ENCODE measurements at regions not wholly inside any gene's neighbourhood (a gene's known extent, or its start where the extent isn't known, plus 50 kb on each side); places are given as distances from the start of the nearest gene placed in this dataset.

DNA sequence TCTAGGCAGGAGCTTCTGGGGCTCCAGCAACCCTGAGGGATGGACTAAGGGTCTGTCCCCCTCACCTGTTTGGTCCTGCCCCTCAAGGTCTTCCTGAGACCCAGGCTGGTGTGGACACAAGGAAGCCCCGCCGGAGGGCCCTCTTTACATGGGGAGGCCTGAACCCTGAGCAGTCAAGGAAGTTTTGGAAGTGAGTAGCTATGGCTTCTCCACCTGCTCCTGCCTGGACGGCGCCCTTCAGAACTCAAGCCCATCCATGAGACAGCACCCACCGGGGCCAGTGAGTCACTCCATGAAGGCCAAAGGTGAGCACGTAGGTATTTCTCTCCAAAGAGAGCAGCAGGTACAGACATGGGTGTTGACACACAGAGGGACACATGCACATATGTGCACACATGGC lies 98.2 kb upstream of the CTDP1 start:
- Histone ChIP-seq H3K4me2 (replicated peaks; ENCODE audit: extremely low read depth, low read length, poor library complexity, severe bottlenecking) (no peak overlapping the region), H3K79me2 (ENCODE audit: insufficient read depth, low read length) (no peaks in the 10 kb centered on the region), H2AFZ (ENCODE audit: insufficient read depth, low read depth, low read length, poor library complexity, severe bottlenecking) (no peak overlapping the region), H3K9me3 (replicated peaks in 1 of 2; ENCODE audit: control insufficient read depth in 1 of 2, insufficient read depth in 1 of 2, low read length in 2 of 2) (peaks cover 10 to 13% of the 10 kb centered on the region in 2 donors), H3K9ac (ENCODE audit: insufficient read depth, low read length, poor library complexity, severe bottlenecking) (no peak overlapping the region), H3K36me3 (replicated peaks in 1 of 2; ENCODE audit: control insufficient read depth in 1 of 2, insufficient read depth in 2 of 2, low read length in 2 of 2) (no peaks in the 10 kb centered on the region), H3K27me3 (ENCODE audit: control insufficient read depth in 2 of 2, insufficient read depth in 2 of 2, low read length in 2 of 2) (no peaks in the 10 kb centered on the region), H4K20me1 (ENCODE audit: insufficient read depth, low read length) (no peaks in the 10 kb centered on the region), H3K27ac (ENCODE audit: low read depth in 1 of 2, low read length in 2 of 2) (no peak overlapping the region), H3K4me1 (ENCODE audit: control insufficient read depth in 1 of 2, insufficient read depth in 2 of 2, low read length in 2 of 2) (no peaks in the 10 kb centered on the region), H3K4me3 (replicated peaks in 1 of 3; ENCODE audit: low read depth in 2 of 3, low read length in 3 of 3) (no peak overlapping the region)
- TF ChIP-seq, protein P1, sequence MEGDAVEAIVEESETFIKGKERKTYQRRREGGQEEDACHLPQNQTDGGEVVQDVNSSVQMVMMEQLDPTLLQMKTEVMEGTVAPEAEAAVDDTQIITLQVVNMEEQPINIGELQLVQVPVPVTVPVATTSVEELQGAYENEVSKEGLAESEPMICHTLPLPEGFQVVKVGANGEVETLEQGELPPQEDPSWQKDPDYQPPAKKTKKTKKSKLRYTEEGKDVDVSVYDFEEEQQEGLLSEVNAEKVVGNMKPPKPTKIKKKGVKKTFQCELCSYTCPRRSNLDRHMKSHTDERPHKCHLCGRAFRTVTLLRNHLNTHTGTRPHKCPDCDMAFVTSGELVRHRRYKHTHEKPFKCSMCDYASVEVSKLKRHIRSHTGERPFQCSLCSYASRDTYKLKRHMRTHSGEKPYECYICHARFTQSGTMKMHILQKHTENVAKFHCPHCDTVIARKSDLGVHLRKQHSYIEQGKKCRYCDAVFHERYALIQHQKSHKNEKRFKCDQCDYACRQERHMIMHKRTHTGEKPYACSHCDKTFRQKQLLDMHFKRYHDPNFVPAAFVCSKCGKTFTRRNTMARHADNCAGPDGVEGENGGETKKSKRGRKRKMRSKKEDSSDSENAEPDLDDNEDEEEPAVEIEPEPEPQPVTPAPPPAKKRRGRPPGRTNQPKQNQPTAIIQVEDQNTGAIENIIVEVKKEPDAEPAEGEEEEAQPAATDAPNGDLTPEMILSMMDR (IDR thresholded peaks at IDR 0.05), result no peak
- H3K27me3 Mint-ChIP-seq (ENCODE audit: low read depth in 3 of 3), result peaks cover 0 to 3% (median 3%) of the 10 kb centered on the region in 3 donors
- intact Hi-C loops (cut with micrococcal nuclease), result no loop called here
- WGBS (ENCODE audit: insufficient coverage), result 97% methylated on average over 4 of the region's 6 CpGs
- peaks cover 3% of the 10 kb centered on the region for H3K4me1 Mint-ChIP-seq
- no peak for DNase-seq
- H3K4me3 Mint-ChIP-seq, result no peak overlapping the region
- peaks cover 0 to 2% (median 0%) of the 10 kb centered on the region in 7 donors for H3K9me3 Mint-ChIP-seq
- no peaks in the 10 kb centered on the region for H3K36me3 Mint-ChIP-seq
- peak overlapping the region in 2 of 7 donors; percentile 76 to 80 for H3K27ac Mint-ChIP-seq

DNA sequence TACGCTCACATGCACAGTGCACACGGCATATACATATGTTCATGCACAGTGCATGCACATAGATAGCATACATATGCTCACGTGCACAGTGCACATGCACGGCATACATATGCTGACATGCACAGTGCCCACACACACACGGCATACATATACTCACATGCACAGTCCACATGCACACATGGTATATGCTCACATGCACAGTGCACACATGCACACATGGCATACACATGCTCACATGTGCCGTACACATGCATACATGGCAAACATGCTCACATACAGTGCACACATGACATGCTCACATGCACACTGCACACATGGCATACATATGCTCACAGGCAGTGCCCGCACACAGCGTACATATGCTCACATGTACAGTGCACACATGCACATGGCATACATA lies 97.7 kb upstream of the CTDP1 start:
- Histone ChIP-seq H3K4me3 (replicated peaks in 1 of 3; ENCODE audit: low read depth in 2 of 3, low read length in 3 of 3) (no peak overlapping the region), H2AFZ (ENCODE audit: insufficient read depth, low read depth, low read length, poor library complexity, severe bottlenecking) (no peak overlapping the region), H3K27me3 (ENCODE audit: control insufficient read depth in 2 of 2, insufficient read depth in 2 of 2, low read length in 2 of 2) (no peaks in the 10 kb centered on the region), H3K4me2 (replicated peaks; ENCODE audit: extremely low read depth, low read length, poor library complexity, severe bottlenecking) (no peak overlapping the region), H3K9me3 (replicated peaks in 1 of 2; ENCODE audit: control insufficient read depth in 1 of 2, insufficient read depth in 1 of 2, low read length in 2 of 2) (peaks cover 10 to 13% of the 10 kb centered on the region in 2 donors), H3K79me2 (ENCODE audit: insufficient read depth, low read length) (no peaks in the 10 kb centered on the region), H3K27ac (ENCODE audit: low read depth in 1 of 2, low read length in 2 of 2) (no peak overlapping the region), H3K4me1 (ENCODE audit: control insufficient read depth in 1 of 2, insufficient read depth in 2 of 2, low read length in 2 of 2) (no peaks in the 10 kb centered on the region), H3K36me3 (replicated peaks in 1 of 2; ENCODE audit: control insufficient read depth in 1 of 2, insufficient read depth in 2 of 2, low read length in 2 of 2) (no peaks in the 10 kb centered on the region), H3K9ac (ENCODE audit: insufficient read depth, low read length, poor library complexity, severe bottlenecking) (no peak overlapping the region), H4K20me1 (ENCODE audit: insufficient read depth, low read length) (no peaks in the 10 kb centered on the region)
- H3K4me1 Mint-ChIP-seq, result peaks cover 3% of the 10 kb centered on the region
- peaks cover 0 to 2% (median 0%) of the 10 kb centered on the region in 7 donors for H3K9me3 Mint-ChIP-seq
- TF ChIP-seq, protein P1 (IDR thresholded peaks at IDR 0.05), result no peak
- intact Hi-C loops (cut with micrococcal nuclease), result no loop called here
- H3K27ac Mint-ChIP-seq, result no peak overlapping the region
- 96% methylated on average over 8 of the region's 8 CpGs for WGBS (ENCODE audit: insufficient coverage)
- DNase-seq, result no peak
- peaks cover 0 to 3% (median 3%) of the 10 kb centered on the region in 3 donors for H3K27me3 Mint-ChIP-seq (ENCODE audit: low read depth in 3 of 3)
- H3K36me3 Mint-ChIP-seq, result no peaks in the 10 kb centered on the region
- no peak overlapping the region for H3K4me3 Mint-ChIP-seq

Measured in CD14-positive monocyte (primary cell).